ENCODE measurements at regions not wholly inside any gene's neighbourhood (a gene's known extent, or its start where the extent isn't known, plus 50 kb on each side); places are given as distances from the start of the nearest gene placed in this dataset.
A peak's percentile ranks its signal among the peaks of the same experiment; 100 is the strongest.

GRCh38 chr13:22647156-22647850 is 533.5 kb upstream of the SGCG start:
- intact Hi-C loops (cut with micrococcal nuclease) (no loop called here), in situ Hi-C loops (cut with MboI) (no loop called here)
- Histone ChIP-seq H3K4me1 (replicated peaks in 1 of 2; ENCODE audit: control insufficient read depth in 2 of 2, insufficient read depth in 2 of 2, low read length in 2 of 2) (no peaks in the 10 kb centered on the region), H4K20me1 (replicated peaks; ENCODE audit: control insufficient read depth, insufficient read depth, low read length) (no peaks in the 10 kb centered on the region), H3K79me2 (ENCODE audit: control insufficient read depth, insufficient read depth, low read length) (no peaks in the 10 kb centered on the region), H3K9me3 (replicated peaks; ENCODE audit: control insufficient read depth, insufficient read depth, low read depth, low read length) (no peaks in the 10 kb centered on the region), H3K4me3 (no peak overlapping the region), H3K4me2 (ENCODE audit: insufficient read depth, low read length) (no peak overlapping the region), H2AFZ (ENCODE audit: low read depth, low read length) (no peak overlapping the region), H3K36me3 (ENCODE audit: control insufficient read depth, insufficient read depth, low read length) (no peaks in the 10 kb centered on the region), H3K27me3 (ENCODE audit: control insufficient read depth in 2 of 2, insufficient read depth in 2 of 2, low read length in 2 of 2) (peaks cover 0 to 3% of the 10 kb centered on the region in 2 experiments; a peak in 2 of 5 replicates), H3K9me1 (ENCODE audit: control insufficient read depth, insufficient read depth, low read length) (no peaks in the 10 kb centered on the region), H3K9ac (ENCODE audit: insufficient read depth in 1 of 2, low read depth in 2 of 2, low read length in 2 of 2) (no peak overlapping the region), H3K27ac (ENCODE audit: extremely low read depth, low read depth, low read length) (no peak overlapping the region)
- TF ChIP-seq CEBPG (CRISPR knock-in tag; IDR thresholded peaks at IDR 0.05) (no peak), CEBPG (tag; conservative IDR thresholded peaks at IDR 0.05 in 1 of 2, IDR thresholded peaks at IDR 0.05 in 1 of 2) (peak; percentile 29 to 58; a peak in 3 of 4 replicates), SRSF9 (IDR thresholded peaks at IDR 0.05; ENCODE audit: borderline replicate concordance, low read depth, low read length) (no peak), NFRKB (IDR thresholded peaks at IDR 0.05; ENCODE audit: low read depth) (no peak), ATF3 (IDR thresholded peaks at IDR 0.05) (peak; percentile 8; the same call in 1 of the 2 replicates), ATF3 (CRISPR knock-in tag; conservative IDR thresholded peaks at IDR 0.05) (no peak)
- BruUV-seq (replicated peaks): no TSS peak
- CTCF ChIA-PET (ENCODE audit: low intra/inter-chr PET ratio): no interaction called here
- FAIRE-seq (no peak), ATAC-seq (no peak), DNase-seq (ENCODE audit: extremely low read depth in 1 of 4, low spot score in 3 of 4) (no peak)
- POLR2A ChIA-PET: no interaction called here
